ENCODE measurements at regions not wholly inside any gene's neighbourhood (a gene's known extent, or its start where the extent isn't known, plus 50 kb on each side); places are given as distances from the start of the nearest gene placed in this dataset.

DNA sequence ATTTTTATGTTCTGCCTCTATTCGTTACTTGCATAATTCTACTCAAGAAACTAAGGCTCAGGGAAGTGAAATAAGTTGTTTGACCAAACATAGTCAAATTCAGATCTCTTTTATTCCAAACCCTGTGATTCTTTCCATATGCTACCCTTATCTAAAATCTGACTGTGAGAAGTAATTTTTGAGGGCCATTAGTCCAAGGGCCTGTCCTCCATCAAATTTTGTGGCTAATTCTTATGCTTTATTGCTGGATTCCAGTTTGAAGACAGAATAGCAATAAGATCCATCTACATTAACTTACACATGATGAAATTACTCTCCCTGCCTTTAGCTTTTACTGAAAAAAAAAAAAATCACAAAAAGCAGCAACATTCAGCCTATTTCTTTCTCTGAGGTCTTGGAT, 74.0 kb downstream of the ZIC1 start:
- TF ChIP-seq, protein P1, sequence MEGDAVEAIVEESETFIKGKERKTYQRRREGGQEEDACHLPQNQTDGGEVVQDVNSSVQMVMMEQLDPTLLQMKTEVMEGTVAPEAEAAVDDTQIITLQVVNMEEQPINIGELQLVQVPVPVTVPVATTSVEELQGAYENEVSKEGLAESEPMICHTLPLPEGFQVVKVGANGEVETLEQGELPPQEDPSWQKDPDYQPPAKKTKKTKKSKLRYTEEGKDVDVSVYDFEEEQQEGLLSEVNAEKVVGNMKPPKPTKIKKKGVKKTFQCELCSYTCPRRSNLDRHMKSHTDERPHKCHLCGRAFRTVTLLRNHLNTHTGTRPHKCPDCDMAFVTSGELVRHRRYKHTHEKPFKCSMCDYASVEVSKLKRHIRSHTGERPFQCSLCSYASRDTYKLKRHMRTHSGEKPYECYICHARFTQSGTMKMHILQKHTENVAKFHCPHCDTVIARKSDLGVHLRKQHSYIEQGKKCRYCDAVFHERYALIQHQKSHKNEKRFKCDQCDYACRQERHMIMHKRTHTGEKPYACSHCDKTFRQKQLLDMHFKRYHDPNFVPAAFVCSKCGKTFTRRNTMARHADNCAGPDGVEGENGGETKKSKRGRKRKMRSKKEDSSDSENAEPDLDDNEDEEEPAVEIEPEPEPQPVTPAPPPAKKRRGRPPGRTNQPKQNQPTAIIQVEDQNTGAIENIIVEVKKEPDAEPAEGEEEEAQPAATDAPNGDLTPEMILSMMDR (optimal IDR thresholded peaks at IDR 0.05 in 1 of 3, IDR thresholded peaks at IDR 0.05 in 1 of 3, conservative IDR thresholded peaks at IDR 0.05 in 1 of 3; ENCODE audit: extremely low read depth in 1 of 3, insufficient read depth in 2 of 3, low read length in 3 of 3) = no peak
- TF ChIP-seq EZH2 (IDR thresholded peaks at IDR 0.05; ENCODE audit: low read length) = no peak

All from keratinocyte (primary cell).